ENCODE measurements at regions not wholly inside any gene's neighbourhood (a gene's known extent, or its start where the extent isn't known, plus 50 kb on each side); places are given as distances from the start of the nearest gene placed in this dataset.
A peak's percentile ranks its signal among the peaks of the same experiment; 100 is the strongest.

GRCh38 chr6:53992522-53992921 lies 118.7 kb upstream of the MLIP start:
- DNase-seq (ENCODE audit: low read depth), result no peak
- TF ChIP-seq, protein P1, sequence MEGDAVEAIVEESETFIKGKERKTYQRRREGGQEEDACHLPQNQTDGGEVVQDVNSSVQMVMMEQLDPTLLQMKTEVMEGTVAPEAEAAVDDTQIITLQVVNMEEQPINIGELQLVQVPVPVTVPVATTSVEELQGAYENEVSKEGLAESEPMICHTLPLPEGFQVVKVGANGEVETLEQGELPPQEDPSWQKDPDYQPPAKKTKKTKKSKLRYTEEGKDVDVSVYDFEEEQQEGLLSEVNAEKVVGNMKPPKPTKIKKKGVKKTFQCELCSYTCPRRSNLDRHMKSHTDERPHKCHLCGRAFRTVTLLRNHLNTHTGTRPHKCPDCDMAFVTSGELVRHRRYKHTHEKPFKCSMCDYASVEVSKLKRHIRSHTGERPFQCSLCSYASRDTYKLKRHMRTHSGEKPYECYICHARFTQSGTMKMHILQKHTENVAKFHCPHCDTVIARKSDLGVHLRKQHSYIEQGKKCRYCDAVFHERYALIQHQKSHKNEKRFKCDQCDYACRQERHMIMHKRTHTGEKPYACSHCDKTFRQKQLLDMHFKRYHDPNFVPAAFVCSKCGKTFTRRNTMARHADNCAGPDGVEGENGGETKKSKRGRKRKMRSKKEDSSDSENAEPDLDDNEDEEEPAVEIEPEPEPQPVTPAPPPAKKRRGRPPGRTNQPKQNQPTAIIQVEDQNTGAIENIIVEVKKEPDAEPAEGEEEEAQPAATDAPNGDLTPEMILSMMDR (IDR thresholded peaks at IDR 0.05; ENCODE audit: insufficient read depth, low read depth, low read length, missing control alignments), result no peak
- no peak overlapping the region for H3K4me3 ChIP-seq (ENCODE audit: low read length)

GRCh38 chr6:53994201-53994600 lies 117.0 kb upstream of the MLIP start:
- H3K4me3 ChIP-seq (ENCODE audit: low read length), result no peak overlapping the region
- no peak for DNase-seq (ENCODE audit: low read depth)
- TF ChIP-seq, protein P1 (IDR thresholded peaks at IDR 0.05; ENCODE audit: insufficient read depth, low read depth, low read length, missing control alignments), result no peak

DNA sequence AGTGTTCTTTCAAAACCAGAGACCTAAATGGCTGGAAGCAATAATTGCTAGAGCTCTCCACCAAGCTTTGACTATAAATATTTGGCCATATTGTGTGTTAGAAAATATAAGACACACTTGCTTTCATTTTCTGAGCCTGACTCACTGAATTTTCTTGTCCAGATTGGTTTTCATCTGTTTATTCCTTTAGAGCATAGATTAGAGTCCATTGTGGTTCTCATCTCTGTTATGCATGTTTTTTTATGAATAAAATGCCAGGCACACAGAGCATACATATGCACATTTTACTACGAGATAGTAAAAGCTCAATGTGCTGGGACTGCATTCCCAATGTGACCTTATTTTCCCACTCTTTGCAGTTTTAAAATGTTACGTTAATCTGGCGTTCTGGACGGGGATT lies 115.3 kb upstream of the MLIP start:
- TF ChIP-seq, protein P1 (IDR thresholded peaks at IDR 0.05; ENCODE audit: insufficient read depth, low read depth, low read length, missing control alignments), result no peak
- H3K4me3 ChIP-seq (ENCODE audit: low read length), result no peak overlapping the region
- no peak for DNase-seq (ENCODE audit: low read depth)

DNA sequence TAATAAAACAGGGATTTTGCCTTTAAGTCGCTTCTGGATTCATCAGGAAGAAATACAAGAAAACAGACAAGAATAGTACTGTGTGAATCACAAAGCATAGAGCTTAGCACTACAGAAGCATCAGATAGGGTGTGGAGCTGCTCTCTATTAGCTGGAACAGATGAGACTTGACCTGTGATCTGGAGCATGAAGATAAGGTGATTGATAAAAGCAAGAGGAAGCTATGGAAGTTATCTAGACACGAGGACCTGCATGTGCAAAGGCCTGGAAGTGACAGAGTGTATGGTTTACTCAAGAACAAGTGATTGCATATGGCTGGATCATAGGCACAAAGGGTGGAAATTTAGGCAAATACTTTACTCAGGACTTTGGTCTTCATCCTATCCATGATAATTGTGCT lies 112.9 kb upstream of the MLIP start:
- no peak for DNase-seq (ENCODE audit: low read depth)
- no peak overlapping the region for H3K4me3 ChIP-seq (ENCODE audit: low read length)
- TF ChIP-seq, protein P1 (IDR thresholded peaks at IDR 0.05; ENCODE audit: insufficient read depth, low read depth, low read length, missing control alignments), result no peak

DNA sequence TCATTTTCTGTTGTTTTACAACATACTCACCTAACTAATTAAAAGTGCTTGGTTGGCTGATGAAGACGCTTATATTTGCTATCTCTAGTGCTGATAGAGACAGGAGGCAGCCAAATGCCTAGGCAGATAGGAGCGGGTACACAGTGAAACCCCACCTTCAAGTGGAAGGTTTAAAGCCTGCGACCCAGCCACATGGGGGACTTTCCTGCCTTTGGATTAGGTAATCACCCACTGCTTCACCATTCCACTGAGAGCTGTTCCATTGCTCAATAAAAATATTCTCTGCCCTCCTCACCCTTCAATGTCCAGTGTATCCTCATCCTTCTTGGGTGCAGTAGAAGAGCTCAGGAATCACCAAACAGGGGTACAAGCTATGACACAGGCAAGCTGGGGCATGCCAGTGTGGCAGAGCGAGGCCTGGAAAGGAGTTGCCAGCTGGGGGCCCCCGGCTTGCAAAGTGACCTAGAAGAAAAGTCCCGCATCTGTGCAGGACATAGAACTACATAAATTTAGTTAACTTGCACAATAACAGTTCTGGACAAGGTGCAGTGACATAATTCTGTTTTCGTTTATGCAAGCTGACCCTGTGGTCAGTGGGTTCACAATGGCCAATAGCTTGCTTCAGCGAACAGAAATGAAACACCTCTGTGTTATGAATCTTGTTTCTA lies 112.0 kb upstream of the MLIP start:
- TF ChIP-seq, protein P1 (IDR thresholded peaks at IDR 0.05; ENCODE audit: insufficient read depth, low read depth, low read length, missing control alignments), result no peak
- no peak overlapping the region for H3K4me3 ChIP-seq (ENCODE audit: low read length)
- no peak for DNase-seq (ENCODE audit: low read depth)

- TF ChIP-seq, protein P1 (IDR thresholded peaks at IDR 0.05; ENCODE audit: insufficient read depth, low read depth, low read length, missing control alignments), result no peak
- H3K4me3 ChIP-seq (ENCODE audit: low read length), result no peak overlapping the region
- peak; percentile 40 for DNase-seq (ENCODE audit: low read depth)
Observed at GRCh38 chr6:54002116-54002515, 109.1 kb upstream of the MLIP start.

DNA sequence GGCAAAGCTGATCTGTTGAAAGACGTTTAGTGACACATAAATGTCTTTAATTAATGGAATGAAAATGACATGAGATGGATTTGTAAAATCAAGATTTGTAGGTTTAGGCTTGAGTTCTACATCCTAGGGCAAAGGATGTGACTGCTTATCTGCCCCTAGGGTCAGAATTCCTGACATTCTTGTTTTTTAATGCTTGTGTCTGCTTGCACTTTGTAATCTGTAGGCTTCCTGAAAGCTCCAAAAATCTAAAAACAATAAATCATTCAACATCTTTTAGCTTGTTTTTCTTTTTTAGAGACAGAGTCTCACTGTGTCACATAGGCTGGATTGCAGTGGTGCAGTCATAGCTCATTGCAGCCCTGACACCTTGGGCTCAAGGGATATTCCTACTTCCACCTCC lies 107.9 kb upstream of the MLIP start:
- no peak overlapping the region for H3K4me3 ChIP-seq (ENCODE audit: low read length)
- TF ChIP-seq, protein P1 (IDR thresholded peaks at IDR 0.05; ENCODE audit: insufficient read depth, low read depth, low read length, missing control alignments), result no peak
- DNase-seq (ENCODE audit: low read depth), result no peak

Data from epithelial cell of esophagus (primary cell).